Fibroblast of gingiva (primary cell): ENCODE measurements at regions not wholly inside any gene's neighbourhood (a gene's known extent, or its start where the extent isn't known, plus 50 kb on each side); places are given as distances from the start of the nearest gene placed in this dataset.

Experiments used
- DNase-seq: peaks from one replicate; pipeline ENCODE4 v3.0.0-alpha.2; 2011; ENCODE audit warnings: low read depth

- no peak for DNase-seq
These were observed 105.1 kb downstream of the KCNF1 start for GRCh38 chr2:11016735-11017388.

DNA sequence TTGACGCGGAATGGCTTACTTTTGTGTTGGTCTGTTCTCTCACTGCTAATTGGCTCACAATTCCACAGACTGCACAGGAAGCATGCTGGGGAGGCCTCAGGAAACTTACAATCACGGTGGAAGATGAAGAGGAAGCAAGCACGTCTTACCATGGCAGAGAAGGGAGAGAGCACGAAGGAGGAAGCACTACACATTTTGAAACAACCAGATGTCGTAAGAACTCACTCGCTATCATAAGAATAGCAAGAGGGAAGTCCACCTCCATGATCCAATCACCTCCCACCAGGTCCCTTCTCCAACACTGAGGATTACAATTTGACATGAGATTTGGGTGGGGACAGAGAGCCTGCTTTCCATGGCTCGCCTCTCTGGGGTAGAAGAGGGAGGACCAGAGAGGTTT, 106.2 kb downstream of the KCNF1 start:
- DNase-seq, result no peak

GRCh38 chr2:11018651-11019185, 107.0 kb downstream of the KCNF1 start:
- DNase-seq, result no peak

DNA sequence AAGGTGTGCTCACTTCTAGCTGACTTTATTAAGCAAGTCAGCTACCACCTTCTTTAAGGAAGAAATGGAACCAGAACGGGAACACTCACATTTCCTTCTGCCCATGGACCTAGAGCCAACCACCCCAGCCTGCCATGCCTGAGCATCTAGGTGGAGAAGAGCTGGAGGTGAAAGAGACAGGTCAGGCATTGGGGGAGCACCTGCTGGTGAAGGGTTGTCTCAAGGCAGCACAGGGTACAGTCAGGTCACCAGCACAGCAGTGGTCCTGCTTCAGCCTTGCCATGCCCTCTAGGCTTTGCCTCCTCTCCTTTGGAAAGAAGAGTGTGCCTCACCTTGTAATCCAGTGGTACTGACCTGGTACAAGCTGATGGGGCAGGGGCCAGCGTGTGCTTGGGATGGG, 107.9 kb downstream of the KCNF1 start:
- DNase-seq, result no peak

GRCh38 chr2:11022064-11022463, 110.3 kb downstream of the KCNF1 start:
- no peak for DNase-seq

DNA sequence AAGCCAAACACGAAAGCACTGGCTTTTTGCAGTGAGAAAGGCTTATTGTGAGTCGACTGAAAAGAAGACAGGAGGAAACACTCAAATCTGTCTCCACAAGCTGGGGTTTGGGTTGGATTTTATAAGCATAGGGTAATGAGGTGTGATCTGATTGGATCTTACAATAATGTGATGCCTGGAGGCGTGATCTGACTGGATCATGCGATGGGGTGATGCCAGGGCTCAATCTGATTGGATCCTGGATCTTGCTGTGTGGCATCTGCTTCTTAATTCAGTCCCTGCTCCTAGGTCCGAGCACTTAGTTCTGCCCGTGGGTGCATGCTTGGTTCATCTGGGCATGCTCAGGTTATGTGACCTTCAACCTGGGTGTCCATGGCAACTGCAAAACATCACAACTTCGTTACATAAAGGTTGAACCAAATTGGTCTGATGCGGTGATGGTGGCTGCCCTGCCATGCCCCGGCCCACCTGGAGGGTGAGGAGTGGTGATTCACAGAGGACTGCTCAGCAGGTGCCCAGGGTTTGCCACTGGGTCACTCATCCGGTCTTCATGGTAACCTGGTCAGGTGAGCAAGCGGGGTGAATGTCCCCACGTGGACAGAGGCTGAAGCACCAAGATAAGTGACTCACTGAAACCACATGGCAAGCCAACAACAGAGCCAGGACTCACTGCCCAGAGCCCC, 111.0 kb downstream of the KCNF1 start:
- no peak for DNase-seq

GRCh38 chr2:11023326-11024258, 111.9 kb downstream of the KCNF1 start:
- no peak for DNase-seq

DNA sequence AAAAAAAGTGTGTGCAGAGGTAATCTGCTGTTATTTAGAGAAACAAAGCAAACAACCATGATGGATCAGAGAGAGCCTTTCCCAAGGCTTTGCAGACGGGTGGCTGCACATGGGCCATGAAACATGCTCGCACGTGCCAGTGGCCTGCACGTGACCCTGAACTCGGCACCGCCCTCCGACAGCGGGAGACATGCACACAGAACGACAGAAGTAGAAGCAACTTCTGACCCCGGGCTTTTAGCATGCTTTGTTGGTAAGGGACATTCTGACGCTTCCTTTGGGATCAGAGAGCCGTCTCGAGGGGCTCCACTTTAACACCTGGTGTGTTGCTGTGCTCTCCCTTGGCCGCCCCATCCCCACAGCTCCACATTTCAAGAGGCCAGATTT, 112.5 kb downstream of the KCNF1 start:
- no peak for DNase-seq

- no peak for DNase-seq
These were observed 113.0 kb downstream of the KCNF1 start for GRCh38 chr2:11024687-11025086.

DNA sequence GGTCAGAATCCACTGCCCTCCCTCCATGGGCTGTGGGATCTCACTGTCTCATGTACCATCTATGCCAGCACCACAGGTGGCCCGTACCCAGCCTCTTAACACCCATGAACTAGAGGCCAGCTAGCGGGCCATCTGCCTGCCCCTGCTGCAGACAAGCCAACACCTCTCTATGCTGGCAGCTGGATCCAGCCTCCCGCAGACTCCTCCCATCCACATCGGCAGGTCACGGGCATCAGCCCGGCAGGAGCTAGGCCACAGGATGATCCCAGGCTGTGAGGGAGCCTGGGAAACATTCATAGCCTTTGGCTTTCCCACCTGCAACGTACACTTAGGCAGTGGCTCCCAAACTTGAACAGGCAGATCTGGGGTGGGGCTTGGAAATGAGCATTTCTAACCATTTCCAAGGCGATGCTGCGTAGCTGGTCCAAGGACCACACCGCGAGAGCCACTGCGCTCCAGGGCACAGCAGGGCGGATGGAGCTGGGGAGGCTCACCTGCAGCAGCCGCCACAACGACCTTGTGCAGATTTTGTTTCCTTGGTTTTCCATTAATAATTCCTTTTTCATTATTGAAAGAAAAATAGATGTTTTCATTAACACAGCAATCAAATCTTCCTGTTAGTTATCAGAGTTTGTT, 114.7 kb downstream of the KCNF1 start:
- no peak for DNase-seq

DNA sequence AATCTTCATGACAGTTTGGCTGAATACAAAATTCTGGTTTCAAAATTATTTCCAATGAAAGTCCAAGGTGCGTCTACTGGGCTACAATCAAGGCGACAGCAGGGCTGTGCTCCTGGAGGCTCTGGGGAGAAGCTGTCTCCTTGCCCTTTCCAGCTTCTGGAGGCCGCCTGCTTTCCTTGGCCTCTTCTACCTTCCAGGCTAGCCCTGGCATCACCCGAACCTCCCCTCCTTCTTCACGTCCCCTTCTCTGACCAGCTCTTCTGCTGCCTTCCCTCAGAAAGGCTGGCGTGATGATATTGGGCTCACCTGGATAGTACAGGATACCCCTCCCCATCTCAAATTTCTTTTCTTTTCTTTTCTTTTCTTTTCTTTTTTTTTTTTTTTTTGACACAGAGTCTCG, 115.5 kb downstream of the KCNF1 start:
- DNase-seq, result no peak

DNA sequence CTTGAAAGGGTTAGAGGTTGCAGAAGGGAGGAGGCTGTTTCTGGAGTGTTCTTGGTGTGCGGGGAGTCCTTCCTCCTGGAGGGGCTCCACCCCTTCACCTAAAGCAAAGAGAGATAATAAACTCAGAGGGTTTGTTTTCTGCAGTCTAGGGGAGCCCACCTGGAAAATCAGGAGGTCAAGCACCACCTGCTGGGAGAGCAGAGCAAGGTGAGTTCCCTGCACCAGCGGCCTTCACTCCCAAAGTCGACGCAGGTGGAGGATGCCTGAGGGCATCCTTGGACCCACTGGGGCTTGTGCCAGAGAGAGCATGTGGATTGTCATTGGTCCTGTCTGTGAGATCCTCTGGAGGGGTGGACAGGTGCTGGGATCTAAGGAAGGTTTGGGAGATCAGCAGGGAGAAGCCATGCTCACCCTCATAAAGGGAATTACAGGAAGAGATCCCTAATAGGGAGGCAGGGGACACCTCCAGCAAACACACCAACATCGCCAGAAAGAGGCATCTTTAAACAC, 116.7 kb downstream of the KCNF1 start:
- DNase-seq, result no peak

DNA sequence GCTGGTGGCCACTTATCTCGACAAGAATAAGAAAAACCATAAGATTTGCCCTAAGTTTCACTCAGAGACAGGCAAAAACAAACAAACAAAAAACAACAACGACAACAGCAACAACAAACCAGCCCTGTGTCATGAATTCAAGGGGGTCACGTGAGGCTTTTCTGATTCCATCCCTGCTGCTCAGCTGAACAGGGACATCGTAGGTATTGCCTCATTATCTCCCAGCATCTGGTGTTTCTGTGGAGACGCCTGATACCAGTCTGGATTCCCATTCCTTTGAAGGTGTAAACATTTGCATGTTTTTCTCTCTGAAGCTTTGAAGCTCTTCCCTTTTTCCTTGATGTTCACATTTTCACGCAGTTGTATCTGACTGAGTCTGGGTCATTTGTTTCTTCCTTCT, 117.4 kb downstream of the KCNF1 start:
- no peak for DNase-seq

DNA sequence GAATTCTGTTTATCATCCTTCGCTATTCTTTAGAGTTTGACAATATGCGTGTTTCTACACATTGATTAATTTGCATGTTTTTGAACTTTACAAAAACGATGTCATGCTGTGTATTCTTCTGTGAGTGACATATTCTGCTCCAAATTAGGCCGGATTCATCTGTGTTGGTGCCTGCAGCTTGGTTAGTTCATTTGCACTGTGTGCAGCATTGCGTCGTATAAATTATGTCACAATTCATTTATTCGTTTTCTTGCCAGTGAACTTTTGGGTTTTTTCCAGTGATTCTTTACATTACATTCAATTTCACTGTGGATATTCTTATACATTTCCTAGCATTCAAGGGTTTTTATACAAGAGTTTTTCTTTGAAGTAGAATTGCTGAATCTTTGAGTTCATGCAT, 118.3 kb downstream of the KCNF1 start:
- DNase-seq, result no peak

GRCh38 chr2:11030909-11031308, 119.2 kb downstream of the KCNF1 start:
- DNase-seq, result no peak

DNA sequence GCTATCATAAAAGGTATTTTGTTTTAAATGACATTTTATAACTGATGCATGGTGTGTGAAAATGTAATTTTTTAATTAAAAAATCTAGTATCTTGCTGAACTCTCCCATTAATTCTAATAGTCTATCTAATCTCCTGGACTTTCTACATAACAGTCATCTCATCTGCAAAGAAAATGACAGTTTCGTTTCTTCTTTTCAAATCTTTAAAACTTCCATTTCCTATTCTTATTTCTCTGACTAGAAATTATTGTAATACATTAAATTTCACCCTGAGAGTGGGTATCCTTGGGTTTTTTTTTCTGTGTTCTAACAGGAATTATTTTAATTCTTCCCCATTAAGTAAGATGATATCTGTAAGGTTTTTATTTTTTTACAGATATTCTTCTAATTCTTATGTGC, 120.1 kb downstream of the KCNF1 start:
- DNase-seq, result no peak

DNA sequence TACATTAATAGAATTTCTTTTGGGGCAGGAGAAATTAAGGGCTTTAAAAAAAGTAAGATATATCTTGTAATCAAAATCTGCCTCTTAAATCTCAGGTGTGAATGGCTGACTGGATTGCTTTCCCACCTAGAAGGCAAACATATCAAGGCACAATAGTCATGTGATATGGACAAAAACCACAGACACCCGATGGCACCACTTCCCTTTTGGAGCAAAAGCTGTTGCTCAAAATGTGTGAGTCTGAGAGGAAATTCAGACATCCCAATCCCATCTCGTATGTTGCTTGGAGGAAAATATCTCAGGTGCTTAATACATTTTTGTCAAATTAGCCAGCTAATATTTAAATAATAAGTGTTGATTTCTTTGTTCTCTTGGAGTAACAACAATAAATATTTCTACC, 120.7 kb downstream of the KCNF1 start:
- DNase-seq, result no peak

- no peak for DNase-seq
These were observed 121.4 kb downstream of the KCNF1 start for GRCh38 chr2:11033114-11033513.

- no peak for DNase-seq
These were observed 116.6 kb upstream of the SLC66A3 start for GRCh38 chr2:11038641-11039040.

DNA sequence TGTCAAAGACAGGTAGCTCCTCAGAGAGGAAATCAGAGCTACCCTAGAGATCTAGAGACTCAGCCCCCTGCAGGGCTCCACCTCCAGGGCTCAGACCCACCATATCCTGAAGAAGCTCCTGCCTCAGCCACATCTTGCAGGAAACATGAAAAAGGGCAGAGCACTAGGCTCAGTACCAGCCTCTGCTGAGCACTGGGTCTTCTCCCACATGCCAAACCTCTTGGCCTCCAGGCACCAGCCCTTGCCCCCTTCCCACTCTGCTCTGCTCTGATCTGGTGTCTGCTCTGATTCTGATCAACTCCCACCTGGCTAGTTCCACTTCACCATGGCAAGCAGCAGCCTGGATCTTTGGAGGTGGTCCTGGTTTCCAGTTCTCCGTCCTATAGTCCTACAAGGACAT, 114.3 kb upstream of the SLC66A3 start:
- no peak for DNase-seq

DNA sequence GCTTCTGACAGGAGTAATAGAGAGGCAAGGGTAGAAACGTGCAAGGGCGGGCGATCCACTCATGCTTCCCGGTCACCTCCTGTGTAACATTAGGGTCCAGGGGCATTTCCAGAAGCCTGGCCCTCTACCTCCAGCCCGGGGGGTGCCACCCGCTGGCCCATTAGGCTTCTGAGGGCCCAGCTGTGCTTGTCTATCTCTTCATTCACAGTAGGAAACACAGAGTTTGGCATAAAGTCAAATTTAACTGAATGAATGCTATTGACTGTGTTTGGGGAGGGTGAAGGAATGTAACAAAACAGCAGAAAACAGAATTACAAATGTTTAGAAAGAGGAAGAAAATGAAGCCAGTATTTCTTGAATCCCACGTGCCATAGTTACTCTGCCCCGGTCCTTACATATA, 112.4 kb upstream of the SLC66A3 start:
- DNase-seq, result no peak

DNA sequence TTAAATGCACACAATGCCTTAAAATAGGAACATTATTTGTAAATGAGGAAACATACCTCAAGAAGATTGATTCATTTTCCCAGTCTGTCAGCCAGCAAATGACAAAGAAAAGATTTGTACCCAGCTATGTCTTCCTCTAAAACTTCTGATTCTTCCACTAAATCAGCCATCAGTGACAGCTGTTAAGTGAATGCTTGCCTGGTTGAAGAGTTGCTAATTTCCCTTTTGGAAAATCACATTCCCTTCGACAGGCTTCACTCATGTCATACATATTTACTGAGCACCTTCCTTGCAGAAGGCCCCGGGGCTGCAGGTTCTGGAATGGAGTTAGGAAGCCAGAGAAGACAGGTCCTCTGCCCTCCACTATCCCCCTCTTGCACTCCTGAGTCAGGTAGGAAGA, 112.0 kb upstream of the SLC66A3 start:
- no peak for DNase-seq
